ENCODE measurements at regions not wholly inside any gene's neighbourhood (a gene's known extent, or its start where the extent isn't known, plus 50 kb on each side); places are given as distances from the start of the nearest gene placed in this dataset.

DNA sequence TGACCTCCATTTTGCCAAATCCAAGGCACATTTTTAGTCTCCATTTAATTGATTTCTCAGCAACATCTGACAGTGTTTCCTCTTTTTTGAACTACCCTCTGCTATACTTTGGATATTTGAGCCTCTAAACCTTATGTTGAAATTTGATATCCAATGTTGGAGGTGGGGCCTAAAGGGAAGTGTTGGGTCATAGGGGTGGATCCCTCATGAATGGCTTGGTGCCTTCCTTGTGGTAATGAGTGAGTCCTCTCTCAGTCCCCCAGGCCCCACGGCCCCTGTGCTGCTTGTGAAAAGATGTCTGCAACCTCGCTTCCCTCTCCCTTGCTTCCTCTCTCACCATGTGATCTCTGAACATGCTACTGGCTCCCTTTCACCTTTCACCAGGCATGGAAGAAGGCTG is 96.8 kb upstream of the DGKB start:
- ATAC-seq (no peak), DNase-seq (ENCODE audit: low read depth, low spot score) (no peak)
- in situ Hi-C loops (cut with HindIII; ENCODE audit: low pct_unique_long_range_greater_than_20kb, low sequenced_read_pairs) (no loop called here), intact Hi-C loops (cut with micrococcal nuclease; ENCODE audit: unreplicated experiment) (no loop called here)
- no peak for TF ChIP-seq TCF7L2 (IDR thresholded peaks at IDR 0.05; ENCODE audit: low read depth, low read length)
- TF ChIP-seq, protein P1, sequence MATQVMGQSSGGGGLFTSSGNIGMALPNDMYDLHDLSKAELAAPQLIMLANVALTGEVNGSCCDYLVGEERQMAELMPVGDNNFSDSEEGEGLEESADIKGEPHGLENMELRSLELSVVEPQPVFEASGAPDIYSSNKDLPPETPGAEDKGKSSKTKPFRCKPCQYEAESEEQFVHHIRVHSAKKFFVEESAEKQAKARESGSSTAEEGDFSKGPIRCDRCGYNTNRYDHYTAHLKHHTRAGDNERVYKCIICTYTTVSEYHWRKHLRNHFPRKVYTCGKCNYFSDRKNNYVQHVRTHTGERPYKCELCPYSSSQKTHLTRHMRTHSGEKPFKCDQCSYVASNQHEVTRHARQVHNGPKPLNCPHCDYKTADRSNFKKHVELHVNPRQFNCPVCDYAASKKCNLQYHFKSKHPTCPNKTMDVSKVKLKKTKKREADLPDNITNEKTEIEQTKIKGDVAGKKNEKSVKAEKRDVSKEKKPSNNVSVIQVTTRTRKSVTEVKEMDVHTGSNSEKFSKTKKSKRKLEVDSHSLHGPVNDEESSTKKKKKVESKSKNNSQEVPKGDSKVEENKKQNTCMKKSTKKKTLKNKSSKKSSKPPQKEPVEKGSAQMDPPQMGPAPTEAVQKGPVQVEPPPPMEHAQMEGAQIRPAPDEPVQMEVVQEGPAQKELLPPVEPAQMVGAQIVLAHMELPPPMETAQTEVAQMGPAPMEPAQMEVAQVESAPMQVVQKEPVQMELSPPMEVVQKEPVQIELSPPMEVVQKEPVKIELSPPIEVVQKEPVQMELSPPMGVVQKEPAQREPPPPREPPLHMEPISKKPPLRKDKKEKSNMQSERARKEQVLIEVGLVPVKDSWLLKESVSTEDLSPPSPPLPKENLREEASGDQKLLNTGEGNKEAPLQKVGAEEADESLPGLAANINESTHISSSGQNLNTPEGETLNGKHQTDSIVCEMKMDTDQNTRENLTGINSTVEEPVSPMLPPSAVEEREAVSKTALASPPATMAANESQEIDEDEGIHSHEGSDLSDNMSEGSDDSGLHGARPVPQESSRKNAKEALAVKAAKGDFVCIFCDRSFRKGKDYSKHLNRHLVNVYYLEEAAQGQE (IDR thresholded peaks at IDR 0.05; ENCODE audit: insufficient read depth in 1 of 2, low read depth in 2 of 2, low read length in 1 of 2) = no peak
- TF ChIP-seq POLR2AphosphoS5 (IDR thresholded peaks at IDR 0.05; ENCODE audit: low read depth, low read length) = no peak
- TF ChIP-seq, protein P2, sequence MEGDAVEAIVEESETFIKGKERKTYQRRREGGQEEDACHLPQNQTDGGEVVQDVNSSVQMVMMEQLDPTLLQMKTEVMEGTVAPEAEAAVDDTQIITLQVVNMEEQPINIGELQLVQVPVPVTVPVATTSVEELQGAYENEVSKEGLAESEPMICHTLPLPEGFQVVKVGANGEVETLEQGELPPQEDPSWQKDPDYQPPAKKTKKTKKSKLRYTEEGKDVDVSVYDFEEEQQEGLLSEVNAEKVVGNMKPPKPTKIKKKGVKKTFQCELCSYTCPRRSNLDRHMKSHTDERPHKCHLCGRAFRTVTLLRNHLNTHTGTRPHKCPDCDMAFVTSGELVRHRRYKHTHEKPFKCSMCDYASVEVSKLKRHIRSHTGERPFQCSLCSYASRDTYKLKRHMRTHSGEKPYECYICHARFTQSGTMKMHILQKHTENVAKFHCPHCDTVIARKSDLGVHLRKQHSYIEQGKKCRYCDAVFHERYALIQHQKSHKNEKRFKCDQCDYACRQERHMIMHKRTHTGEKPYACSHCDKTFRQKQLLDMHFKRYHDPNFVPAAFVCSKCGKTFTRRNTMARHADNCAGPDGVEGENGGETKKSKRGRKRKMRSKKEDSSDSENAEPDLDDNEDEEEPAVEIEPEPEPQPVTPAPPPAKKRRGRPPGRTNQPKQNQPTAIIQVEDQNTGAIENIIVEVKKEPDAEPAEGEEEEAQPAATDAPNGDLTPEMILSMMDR (IDR thresholded peaks at IDR 0.05) = no peak
- TF ChIP-seq SIN3A (IDR thresholded peaks at IDR 0.05; ENCODE audit: borderline replicate concordance, insufficient read depth, low read depth, low read length) = no peak
- BruUV-seq (replicated peaks) = no TSS peak
- Histone ChIP-seq H3K4me3 (ENCODE audit: low read depth in 2 of 2, low read length in 2 of 2) (no peak overlapping the region), H3K36me3 (ENCODE audit: control insufficient read depth, insufficient read depth, low read length) (no peaks in the 10 kb centered on the region), H3K27ac (ENCODE audit: low read length) (no peak overlapping the region), H3K4me1 (ENCODE audit: control insufficient read depth, insufficient read depth, low read length) (no peaks in the 10 kb centered on the region), H3K9me3 (ENCODE audit: control insufficient read depth, insufficient read depth, low read depth, low read length) (no peaks in the 10 kb centered on the region), H3K27me3 (ENCODE audit: control insufficient read depth, insufficient read depth, low read length) (no peaks in the 10 kb centered on the region)
- ChIA-PET POLR2A (no interaction called here), CTCF (no interaction called here)

DNA sequence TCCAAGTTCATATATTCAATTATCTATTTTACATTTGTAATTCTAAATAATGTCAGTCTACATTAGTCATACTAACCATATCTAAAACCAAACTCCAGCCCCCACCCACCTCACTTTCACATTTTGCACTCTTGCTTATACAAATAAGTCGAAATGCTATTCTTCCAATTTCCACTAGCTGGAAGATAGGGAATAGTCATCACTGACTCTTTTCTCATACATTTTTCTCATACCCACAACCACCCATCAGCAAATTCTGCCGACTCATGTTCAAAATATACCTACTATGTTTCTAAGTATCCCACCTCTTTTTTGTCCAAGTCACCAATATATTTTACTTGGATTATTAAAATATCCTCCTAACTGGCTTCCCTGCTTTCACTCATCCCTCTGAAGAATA is 93.2 kb upstream of the DGKB start:
- Histone ChIP-seq H3K36me3 (ENCODE audit: control insufficient read depth, insufficient read depth, low read length) (no peaks in the 10 kb centered on the region), H3K4me3 (ENCODE audit: low read depth in 2 of 2, low read length in 2 of 2) (no peak overlapping the region), H3K9me3 (ENCODE audit: control insufficient read depth, insufficient read depth, low read depth, low read length) (no peaks in the 10 kb centered on the region), H3K4me1 (ENCODE audit: control insufficient read depth, insufficient read depth, low read length) (no peaks in the 10 kb centered on the region), H3K27me3 (ENCODE audit: control insufficient read depth, insufficient read depth, low read length) (no peaks in the 10 kb centered on the region), H3K27ac (ENCODE audit: low read length) (no peak overlapping the region)
- DNase-seq (ENCODE audit: low read depth, low spot score) (no peak), ATAC-seq (no peak)
- POLR2A ChIA-PET = no interaction called here
- intact Hi-C loops (cut with micrococcal nuclease; ENCODE audit: unreplicated experiment) (no loop called here), in situ Hi-C loops (cut with HindIII; ENCODE audit: low pct_unique_long_range_greater_than_20kb, low sequenced_read_pairs) (no loop called here)
- BruUV-seq (replicated peaks) = no TSS peak
- CTCF ChIA-PET = no interaction called here
- TF ChIP-seq, protein P2 (IDR thresholded peaks at IDR 0.05) = no peak
- TF ChIP-seq POLR2AphosphoS5 (IDR thresholded peaks at IDR 0.05; ENCODE audit: low read depth, low read length) (no peak), TCF7L2 (IDR thresholded peaks at IDR 0.05; ENCODE audit: low read depth, low read length) (no peak), SIN3A (IDR thresholded peaks at IDR 0.05; ENCODE audit: borderline replicate concordance, insufficient read depth, low read depth, low read length) (no peak)
